ENCODE measurements at regions not wholly inside any gene's neighbourhood (a gene's known extent, or its start where the extent isn't known, plus 50 kb on each side); places are given as distances from the start of the nearest gene placed in this dataset.

GRCh38 chr3:35043040-35043439 lies 596.3 kb upstream of the ARPP21 start:
- Histone ChIP-seq H3K4me3 (ENCODE audit: control insufficient read depth in 2 of 3, extremely low read depth in 1 of 3, insufficient read depth in 2 of 3, low read depth in 1 of 3, low read length in 3 of 3) (no peak overlapping the region), H4K20me1 (ENCODE audit: control insufficient read depth, extremely low read depth, insufficient read depth, low read length) (no peaks in the 10 kb centered on the region), H3K4me1 (ENCODE audit: control insufficient read depth, extremely low read depth, insufficient read depth, low read length) (no peaks in the 10 kb centered on the region), H3K27ac (ENCODE audit: control insufficient read depth, insufficient read depth, low read length) (no peak overlapping the region), H3K9me1 (ENCODE audit: control insufficient read depth, extremely low read depth, insufficient read depth, low read length) (no peaks in the 10 kb centered on the region), H3K9ac (ENCODE audit: control insufficient read depth, extremely low read depth, insufficient read depth, low read length) (no peak overlapping the region), H2AFZ (ENCODE audit: control insufficient read depth, low read length) (no peak overlapping the region), H3K79me2 (ENCODE audit: control insufficient read depth, insufficient read depth, low read length) (no peaks in the 10 kb centered on the region), H3K4me2 (ENCODE audit: control insufficient read depth, extremely low read depth, insufficient read depth, low read depth, low read length) (no peak overlapping the region), H3K9me3 (ENCODE audit: control insufficient read depth, low read depth, low read length) (no peaks in the 10 kb centered on the region), H3K27me3 (ENCODE audit: control insufficient read depth, extremely low read depth, insufficient read depth, low read length) (no peaks in the 10 kb centered on the region), H3K36me3 (ENCODE audit: control insufficient read depth in 2 of 2, extremely low read depth in 1 of 2, insufficient read depth in 2 of 2, low read length in 2 of 2) (no peaks in the 10 kb centered on the region)
- no peak for DNase-seq (ENCODE audit: low read depth, low spot score)
- dilution Hi-C loops (cut with MboI; ENCODE audit: extremely low pct_ligation_motif_present, low sequenced_read_pairs): no loop called here
- TF ChIP-seq CTCF (optimal IDR thresholded peaks at IDR 0.05 in 1 of 3, IDR thresholded peaks at IDR 0.05 in 1 of 3, conservative IDR thresholded peaks at IDR 0.05 in 1 of 3; ENCODE audit: extremely low read depth in 1 of 3, insufficient read depth in 2 of 3, low read length in 3 of 3) (no peak), EZH2 (IDR thresholded peaks at IDR 0.05; ENCODE audit: low read length) (no peak)
- FAIRE-seq: no peak

GRCh38 chr3:35044190-35044589 lies 595.1 kb upstream of the ARPP21 start:
- Histone ChIP-seq H2AFZ (ENCODE audit: control insufficient read depth, low read length) (no peak overlapping the region), H3K27me3 (ENCODE audit: control insufficient read depth, extremely low read depth, insufficient read depth, low read length) (no peaks in the 10 kb centered on the region), H4K20me1 (ENCODE audit: control insufficient read depth, extremely low read depth, insufficient read depth, low read length) (no peaks in the 10 kb centered on the region), H3K27ac (ENCODE audit: control insufficient read depth, insufficient read depth, low read length) (no peak overlapping the region), H3K36me3 (ENCODE audit: control insufficient read depth in 2 of 2, extremely low read depth in 1 of 2, insufficient read depth in 2 of 2, low read length in 2 of 2) (no peaks in the 10 kb centered on the region), H3K79me2 (ENCODE audit: control insufficient read depth, insufficient read depth, low read length) (no peaks in the 10 kb centered on the region), H3K9ac (ENCODE audit: control insufficient read depth, extremely low read depth, insufficient read depth, low read length) (no peak overlapping the region), H3K4me1 (ENCODE audit: control insufficient read depth, extremely low read depth, insufficient read depth, low read length) (no peaks in the 10 kb centered on the region), H3K9me1 (ENCODE audit: control insufficient read depth, extremely low read depth, insufficient read depth, low read length) (no peaks in the 10 kb centered on the region), H3K9me3 (ENCODE audit: control insufficient read depth, low read depth, low read length) (no peaks in the 10 kb centered on the region), H3K4me3 (ENCODE audit: control insufficient read depth in 2 of 3, extremely low read depth in 1 of 3, insufficient read depth in 2 of 3, low read depth in 1 of 3, low read length in 3 of 3) (no peak overlapping the region), H3K4me2 (ENCODE audit: control insufficient read depth, extremely low read depth, insufficient read depth, low read depth, low read length) (no peak overlapping the region)
- dilution Hi-C loops (cut with MboI; ENCODE audit: extremely low pct_ligation_motif_present, low sequenced_read_pairs): no loop called here
- no peak for FAIRE-seq
- DNase-seq (ENCODE audit: low read depth, low spot score): no peak
- TF ChIP-seq EZH2 (IDR thresholded peaks at IDR 0.05; ENCODE audit: low read length) (no peak), CTCF (optimal IDR thresholded peaks at IDR 0.05 in 1 of 3, IDR thresholded peaks at IDR 0.05 in 1 of 3, conservative IDR thresholded peaks at IDR 0.05 in 1 of 3; ENCODE audit: extremely low read depth in 1 of 3, insufficient read depth in 2 of 3, low read length in 3 of 3) (no peak)

All from keratinocyte (primary cell).